ENCODE measurements at regions not wholly inside any gene's neighbourhood (a gene's known extent, or its start where the extent isn't known, plus 50 kb on each side); places are given as distances from the start of the nearest gene placed in this dataset.

DNA sequence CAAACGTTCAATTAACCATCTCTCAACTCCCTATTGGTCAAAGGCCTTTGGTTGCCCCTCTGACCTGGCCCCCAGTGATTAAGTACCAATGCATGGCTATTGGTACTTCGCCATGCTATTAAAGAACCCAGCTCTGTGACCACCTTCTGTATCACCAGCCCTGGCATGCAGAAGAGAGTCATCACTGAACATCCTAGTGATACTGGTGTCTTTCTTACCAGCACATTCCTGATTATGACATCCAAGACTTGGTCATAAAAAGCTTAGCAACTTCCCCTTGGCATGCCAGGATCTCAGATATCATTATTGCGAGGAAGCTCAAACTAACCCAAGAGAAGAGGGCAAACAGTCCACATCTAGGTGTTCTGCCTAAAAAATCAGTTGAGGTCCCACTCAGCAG lies 122.3 kb upstream of the OTUD4 start:
- TF ChIP-seq, protein P1, sequence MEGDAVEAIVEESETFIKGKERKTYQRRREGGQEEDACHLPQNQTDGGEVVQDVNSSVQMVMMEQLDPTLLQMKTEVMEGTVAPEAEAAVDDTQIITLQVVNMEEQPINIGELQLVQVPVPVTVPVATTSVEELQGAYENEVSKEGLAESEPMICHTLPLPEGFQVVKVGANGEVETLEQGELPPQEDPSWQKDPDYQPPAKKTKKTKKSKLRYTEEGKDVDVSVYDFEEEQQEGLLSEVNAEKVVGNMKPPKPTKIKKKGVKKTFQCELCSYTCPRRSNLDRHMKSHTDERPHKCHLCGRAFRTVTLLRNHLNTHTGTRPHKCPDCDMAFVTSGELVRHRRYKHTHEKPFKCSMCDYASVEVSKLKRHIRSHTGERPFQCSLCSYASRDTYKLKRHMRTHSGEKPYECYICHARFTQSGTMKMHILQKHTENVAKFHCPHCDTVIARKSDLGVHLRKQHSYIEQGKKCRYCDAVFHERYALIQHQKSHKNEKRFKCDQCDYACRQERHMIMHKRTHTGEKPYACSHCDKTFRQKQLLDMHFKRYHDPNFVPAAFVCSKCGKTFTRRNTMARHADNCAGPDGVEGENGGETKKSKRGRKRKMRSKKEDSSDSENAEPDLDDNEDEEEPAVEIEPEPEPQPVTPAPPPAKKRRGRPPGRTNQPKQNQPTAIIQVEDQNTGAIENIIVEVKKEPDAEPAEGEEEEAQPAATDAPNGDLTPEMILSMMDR (conservative IDR thresholded peaks at IDR 0.05), result no peak
- TF ChIP-seq EZH2 (IDR thresholded peaks at IDR 0.05; ENCODE audit: low read depth), result no peak
